ENCODE measurements at regions not wholly inside any gene's neighbourhood (a gene's known extent, or its start where the extent isn't known, plus 50 kb on each side); places are given as distances from the start of the nearest gene placed in this dataset.

GRCh38 chr6:105746130-105746505, 340.0 kb upstream of the PRDM1 start:
- ATAC-seq, result no peak
- no peak overlapping the region for H3K27ac Mint-ChIP-seq

GRCh38 chr6:105745464-105746129, 340.5 kb upstream of the PRDM1 start:
- Mint-ChIP-seq H3K4me3 (no peak overlapping the region), H3K27ac (no peak overlapping the region), H3K9me3 (no peaks in the 10 kb centered on the region), H3K36me3 (no peaks in the 10 kb centered on the region), H3K27me3 (ENCODE audit: low read depth in 2 of 2) (peaks cover 13 to 23% of the 10 kb centered on the region in 2 donors), H3K4me1 (peaks cover 0 to 5% of the 10 kb centered on the region in 2 donors)
- Histone ChIP-seq H3K9me3 (ENCODE audit: control insufficient read depth, insufficient read depth, low read length) (no peaks in the 10 kb centered on the region), H3K36me3 (ENCODE audit: control insufficient read depth, insufficient read depth, low read length) (no peaks in the 10 kb centered on the region), H3K27me3 (ENCODE audit: control insufficient read depth, insufficient read depth, low read length) (no peaks in the 10 kb centered on the region), H3K27ac (ENCODE audit: low read length) (no peak overlapping the region), H3K4me3 (ENCODE audit: low read length) (no peak overlapping the region), H3K4me1 (ENCODE audit: control insufficient read depth, insufficient read depth, low read length) (no peaks in the 10 kb centered on the region)
- intact Hi-C loops (cut with micrococcal nuclease), result no loop called here
- ATAC-seq (no peak), DNase-seq (no peak)
- no peak for TF ChIP-seq CTCF (IDR thresholded peaks at IDR 0.05)
- 85% methylated on average over 2 of the region's 2 CpGs for WGBS (ENCODE audit: insufficient coverage)

More at GRCh38 chr6:105746130-105746505, 340.0 kb upstream of the PRDM1 start:
- Histone ChIP-seq H3K9me3 (ENCODE audit: control insufficient read depth, insufficient read depth, low read length) (no peaks in the 10 kb centered on the region), H3K4me1 (ENCODE audit: control insufficient read depth, insufficient read depth, low read length) (no peaks in the 10 kb centered on the region), H3K4me3 (ENCODE audit: low read length) (no peak overlapping the region), H3K27me3 (ENCODE audit: control insufficient read depth, insufficient read depth, low read length) (no peaks in the 10 kb centered on the region), H3K27ac (ENCODE audit: low read length) (no peak overlapping the region), H3K36me3 (ENCODE audit: control insufficient read depth, insufficient read depth, low read length) (no peaks in the 10 kb centered on the region)
- WGBS (ENCODE audit: insufficient coverage), result 0% methylated on average over 1 of the region's 1 CpG
- no peak for DNase-seq
- Mint-ChIP-seq H3K4me1 (peaks cover 0 to 5% of the 10 kb centered on the region in 2 donors), H3K27me3 (ENCODE audit: low read depth in 2 of 2) (peaks cover 13 to 23% of the 10 kb centered on the region in 2 donors), H3K4me3 (no peak overlapping the region), H3K36me3 (no peaks in the 10 kb centered on the region), H3K9me3 (no peaks in the 10 kb centered on the region)
- TF ChIP-seq CTCF (IDR thresholded peaks at IDR 0.05), result no peak
- intact Hi-C loops (cut with micrococcal nuclease), result no loop called here

GRCh38 chr6:105744815-105745214, 341.3 kb upstream of the PRDM1 start:
- no peak overlapping the region for H3K4me3 Mint-ChIP-seq
- 14% methylated on average over 1 of the region's 1 CpG for WGBS (ENCODE audit: insufficient coverage)
- no peaks in the 10 kb centered on the region for H3K36me3 Mint-ChIP-seq

More at GRCh38 chr6:105744815-105745214, 341.3 kb upstream of the PRDM1 start:
- no peaks in the 10 kb centered on the region for H3K36me3 ChIP-seq (ENCODE audit: control insufficient read depth, insufficient read depth, low read length)
- intact Hi-C loops (cut with micrococcal nuclease), result no loop called here
- H3K9me3 ChIP-seq (ENCODE audit: control insufficient read depth, insufficient read depth, low read length), result no peaks in the 10 kb centered on the region
- no peak for TF ChIP-seq CTCF (IDR thresholded peaks at IDR 0.05)
- no peak for ATAC-seq
- H3K4me1 ChIP-seq (ENCODE audit: control insufficient read depth, insufficient read depth, low read length), result no peaks in the 10 kb centered on the region
- Mint-ChIP-seq H3K4me1 (peaks cover 0 to 5% of the 10 kb centered on the region in 2 donors), H3K27ac (no peak overlapping the region), H3K27me3 (ENCODE audit: low read depth in 2 of 2) (peaks cover 13 to 23% of the 10 kb centered on the region in 2 donors), H3K9me3 (no peaks in the 10 kb centered on the region)
- no peak for DNase-seq
- no peak overlapping the region for H3K4me3 ChIP-seq (ENCODE audit: low read length)
- H3K27me3 ChIP-seq (ENCODE audit: control insufficient read depth, insufficient read depth, low read length), result no peaks in the 10 kb centered on the region
- no peak overlapping the region for H3K27ac ChIP-seq (ENCODE audit: low read length)

Data from natural killer cell (primary cell).